Lung (tissue), 11 donors: ENCODE measurements at regions not wholly inside any gene's neighbourhood (a gene's known extent, or its start where the extent isn't known, plus 50 kb on each side); places are given as distances from the start of the nearest gene placed in this dataset.

Experiments used
- ATAC-seq: fragments of 200-7000 bp; cut with Tn5 transposase; one replicate; pipeline ENCODE4 v1.9.1; 2020; ENCODE audit warnings: moderate number of reproducible peaks; ENCODE audit not compliant: insufficient read depth, low FRiP score
- DNase-seq, 3 donors: peaks; one replicate each; pipeline ENCODE4 v3.0.0-alpha.2; 2013 to 2017
- H3K27ac ChIP-seq, 2 donors: one replicate each; pipeline ENCODE4 v1.5.1; 2013; ENCODE audit warnings: mild to moderate bottlenecking in 2 of 2, moderate library complexity in 2 of 2, control low read depth in 1 of 2, inconsistent platforms in 1 of 2, low read depth in 1 of 2, low read length in 1 of 2
- H3K27me3 ChIP-seq, 3 donors: one replicate each; pipeline ENCODE4 v1.5.1; 2013; ENCODE audit warnings: low read length in 2 of 3; ENCODE audit not compliant: control insufficient read depth in 3 of 3, insufficient read depth in 3 of 3
- H3K36me3 ChIP-seq, 4 donors: one replicate each; pipeline ENCODE4 v1.5.1; 2013; ENCODE audit warnings: low read length in 4 of 4, mild to moderate bottlenecking in 1 of 4, moderate library complexity in 1 of 4; ENCODE audit not compliant: control insufficient read depth in 4 of 4, insufficient read depth in 4 of 4
- H3K4me1 ChIP-seq, 5 donors: one replicate each; pipeline ENCODE4 v1.5.1; 2013; ENCODE audit warnings: low read length in 5 of 5, mild to moderate bottlenecking in 2 of 5, moderate library complexity in 1 of 5; ENCODE audit not compliant: control insufficient read depth in 5 of 5, insufficient read depth in 5 of 5
- H3K4me3 ChIP-seq: one replicate; pipeline ENCODE4 v1.5.1; 2013; ENCODE audit warnings: mild to moderate bottlenecking, control low read depth, moderate library complexity
- H3K9ac ChIP-seq, 2 donors: one replicate each; pipeline ENCODE4 v1.5.1; 2013; ENCODE audit warnings: low read length in 2 of 2, control low read depth in 1 of 2; ENCODE audit not compliant: insufficient read depth in 1 of 2
- H3K9me3 ChIP-seq, 4 donors: one replicate each; pipeline ENCODE4 v1.5.1; 2013; ENCODE audit warnings: low read length in 3 of 4, mild to moderate bottlenecking in 1 of 4, moderate library complexity in 1 of 4; ENCODE audit not compliant: control insufficient read depth in 4 of 4, insufficient read depth in 3 of 4
- CTCF ChIP-seq: IDR thresholded peaks from 2 replicates; pipeline ENCODE4 v1.5.1; 2012; ENCODE audit warnings: mild to moderate bottlenecking; ENCODE audit errors: control extremely low read depth, extremely low read depth
- WGBS, 2 donors: extraction: QIAGEN DNeasy Blood & Tissue Kit; methylation state at CpG; one replicate each; pipeline ENCODE4 v1.1.7; 2013; 5-methylcytosine and 5-hydroxymethylcytosine counted together
- donor health status: control.
- donor health status: control.
- donor health status: Bipolar disorder and iron deficiency.
- donor health status: healthy.
- donor health status: DM: yes; HTN: yes; CAD: no.

DNA sequence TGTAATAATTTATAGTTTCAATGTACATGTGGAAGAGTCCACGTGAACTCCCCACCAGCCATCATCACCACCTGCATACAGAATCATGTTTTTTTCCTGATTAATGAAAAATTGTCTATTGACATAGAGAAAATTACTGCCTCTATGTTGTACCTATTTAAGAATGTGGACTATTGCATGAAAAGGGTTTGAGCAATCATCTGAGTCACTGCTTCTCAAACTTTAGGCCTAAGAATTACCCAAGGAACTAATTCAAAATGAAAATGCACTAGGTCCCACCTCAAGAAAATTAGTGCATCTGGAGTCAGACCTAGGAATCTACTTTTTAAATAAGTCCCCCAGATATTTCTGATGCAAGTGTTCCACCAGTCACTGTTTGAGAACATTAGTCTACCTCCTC lies 709.3 kb downstream of the MAT2B start:
- no peak for ATAC-seq
- 85 to 92% methylated on average over 1 of the region's 1 CpG for WGBS, 2 donors
- DNase-seq, result no peak
- Histone ChIP-seq H3K9ac (no peak overlapping the region), H3K9me3 (no peaks in the 10 kb centered on the region), H3K27me3 (no peaks in the 10 kb centered on the region), H3K27ac (no peak overlapping the region), H3K4me3 (no peak overlapping the region), H3K36me3 (no peaks in the 10 kb centered on the region), H3K4me1 (peaks cover 0 to 4% (median 0%) of the 10 kb centered on the region in 5 donors)
- TF ChIP-seq CTCF, result no peak

- 69 to 88% methylated on average over 1 of the region's 1 CpG for WGBS, 2 donors
- H3K4me1 ChIP-seq, result no peaks in the 10 kb centered on the region
- H3K9me3 ChIP-seq, result no peaks in the 10 kb centered on the region
- H3K27me3 ChIP-seq, result no peaks in the 10 kb centered on the region
- no peaks in the 10 kb centered on the region for H3K36me3 ChIP-seq
- H3K4me3 ChIP-seq, result no peak overlapping the region
- TF ChIP-seq CTCF, result no peak
- no peak for ATAC-seq
- no peak overlapping the region for H3K27ac ChIP-seq
- no peak for DNase-seq
- H3K9ac ChIP-seq, result no peak overlapping the region
These were observed 712.0 kb downstream of the MAT2B start for GRCh38 chr5:164217464-164217863.

- Histone ChIP-seq H3K27me3 (no peaks in the 10 kb centered on the region), H3K9ac (no peak overlapping the region), H3K9me3 (peaks cover 0 to 3% (median 0%) of the 10 kb centered on the region in 4 donors), H3K4me3 (no peak overlapping the region), H3K4me1 (no peaks in the 10 kb centered on the region), H3K27ac (no peak overlapping the region), H3K36me3 (no peaks in the 10 kb centered on the region)
- ATAC-seq, result no peak
- no peak for TF ChIP-seq CTCF
- no peak for DNase-seq
These were observed 715.1 kb downstream of the MAT2B start for GRCh38 chr5:164220522-164220921.

DNA sequence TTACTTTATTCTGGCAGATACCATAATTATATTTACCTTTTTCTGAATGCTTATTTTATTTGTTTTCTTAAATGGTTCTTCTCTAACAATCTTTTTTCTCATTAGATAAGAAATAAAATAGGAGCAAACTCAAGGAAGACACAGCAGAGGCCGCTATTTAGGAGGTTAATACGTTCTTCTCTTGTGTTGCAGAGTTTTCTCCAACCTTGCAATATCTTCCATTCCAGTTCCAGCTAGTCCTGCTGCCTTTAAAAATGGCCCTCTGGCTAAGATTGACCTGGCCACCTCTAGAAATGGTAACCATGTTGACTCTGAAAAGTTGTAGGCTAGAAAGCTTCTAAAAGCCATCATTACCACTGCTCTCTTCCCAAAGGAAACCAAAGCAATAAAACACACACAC lies 718.8 kb downstream of the MAT2B start:
- TF ChIP-seq CTCF, result no peak
- Histone ChIP-seq H3K27ac (no peak overlapping the region), H3K27me3 (no peaks in the 10 kb centered on the region), H3K4me3 (no peak overlapping the region), H3K9me3 (peaks cover 0 to 7% (median under 1%) of the 10 kb centered on the region in 4 donors), H3K4me1 (no peaks in the 10 kb centered on the region), H3K36me3 (no peaks in the 10 kb centered on the region), H3K9ac (no peak overlapping the region)
- ATAC-seq (no peak), DNase-seq (no peak)
- WGBS, 2 donors, result 85 to 94% methylated on average over 2 of the region's 2 CpGs
